ENCODE measurements at regions not wholly inside any gene's neighbourhood (a gene's known extent, or its start where the extent isn't known, plus 50 kb on each side); places are given as distances from the start of the nearest gene placed in this dataset.

GRCh38 chr15:70569091-70569713 is 194.2 kb downstream of the UACA start:
- H3K79me2 ChIP-seq (ENCODE audit: control insufficient read depth, insufficient read depth, low read length): no peaks in the 10 kb centered on the region
- ChIA-PET CTCF (ENCODE audit: low intra/inter-chr PET ratio) (interaction anchor here (0.7 kb wide), 1 partner anchor 154 kb away, joined by 3 read pairs; no protein-coding TSS in a partner anchor), POLR2A (interaction anchor here (0.6 kb wide), 1 partner anchor 743 kb away, joined by 3 read pairs; no protein-coding TSS in a partner anchor)
- H3K4me2 ChIP-seq (ENCODE audit: insufficient read depth, low read length): no peak overlapping the region
- no peak overlapping the region for H3K4me3 ChIP-seq
- FAIRE-seq (no peak), ATAC-seq (peak; percentile 60; the same call in 2 of the 3 replicates), DNase-seq (ENCODE audit: extremely low read depth in 1 of 4, low spot score in 3 of 4) (peak in 2 of 4 experiments; percentile 5 to 24)
- intact Hi-C loops (cut with micrococcal nuclease): no loop called here
- no peaks in the 10 kb centered on the region for H3K9me1 ChIP-seq (ENCODE audit: control insufficient read depth, insufficient read depth, low read length)
- H3K27ac ChIP-seq (ENCODE audit: extremely low read depth, low read depth, low read length): no peak overlapping the region
- 0% methylated on average over 4 of the region's 4 CpGs for WGBS (ENCODE audit: insufficient coverage, low coverage, missing lambda C conversion rate)
- H3K4me1 ChIP-seq (replicated peaks in 1 of 2; ENCODE audit: control insufficient read depth in 2 of 2, insufficient read depth in 2 of 2, low read length in 2 of 2): no peaks in the 10 kb centered on the region
- no TSS peak for BruUV-seq (replicated peaks)
- in situ Hi-C loops (cut with MboI): no loop called here
- H2AFZ ChIP-seq (ENCODE audit: low read depth, low read length): no peak overlapping the region
- H3K36me3 ChIP-seq (ENCODE audit: control insufficient read depth, insufficient read depth, low read length): no peaks in the 10 kb centered on the region
- peaks cover 0 to 24% of the 10 kb centered on the region in 2 experiments; a peak in 3 of 5 replicates for H3K27me3 ChIP-seq (ENCODE audit: control insufficient read depth in 2 of 2, insufficient read depth in 2 of 2, low read length in 2 of 2)
- H3K9ac ChIP-seq (ENCODE audit: insufficient read depth in 1 of 2, low read depth in 2 of 2, low read length in 2 of 2): no peak overlapping the region
- H3K9me3 ChIP-seq (replicated peaks; ENCODE audit: control insufficient read depth, insufficient read depth, low read depth, low read length): no peaks in the 10 kb centered on the region
- no peak for TF ChIP-seq SMARCB1 (IDR thresholded peaks at IDR 0.05; ENCODE audit: insufficient read length, low read depth)
- TF ChIP-seq MTA1 (IDR thresholded peaks at IDR 0.05; ENCODE audit: borderline replicate concordance): no peak
- TF ChIP-seq RAD21 (CRISPR knock-in tag; conservative IDR thresholded peaks at IDR 0.05 in 1 of 2, IDR thresholded peaks at IDR 0.05 in 1 of 2): peak; percentile 15 to 45; a peak in 2 of 4 replicates
- no peak for TF ChIP-seq RBM14 (IDR thresholded peaks at IDR 0.05; ENCODE audit: borderline replicate concordance, insufficient read depth, low read depth, low read length)
- TF ChIP-seq PATZ1 (CRISPR knock-in tag; IDR thresholded peaks at IDR 0.05; ENCODE audit: borderline replicate concordance): no peak
- TF ChIP-seq MBD2 (IDR thresholded peaks at IDR 0.05; ENCODE audit: borderline replicate concordance, low read depth): no peak
- TF ChIP-seq CTCF (IDR thresholded peaks at IDR 0.05 in 2 of 3, conservative IDR thresholded peaks at IDR 0.05 in 1 of 3; ENCODE audit: insufficient read depth in 2 of 3, low read depth in 1 of 3, low read length in 3 of 3): peak; percentile 42 to 61 (median 52)
- TF ChIP-seq SRSF3 (IDR thresholded peaks at IDR 0.05; ENCODE audit: insufficient read depth, low read length): no peak
- no peaks in the 10 kb centered on the region for H4K20me1 ChIP-seq (replicated peaks; ENCODE audit: control insufficient read depth, insufficient read depth, low read length)
